Right lobe of liver (tissue), 6 donors: ENCODE measurements at regions not wholly inside any gene's neighbourhood (a gene's known extent, or its start where the extent isn't known, plus 50 kb on each side); places are given as distances from the start of the nearest gene placed in this dataset.

Source experiments
- ATAC-seq, 4 donors: fragments of 200-7000 bp; cut with Tn5 transposase; one replicate each; pipeline ENCODE4 v1.9.1; 2020; ENCODE audit warnings: mild to moderate bottlenecking in 4 of 4, moderate library complexity in 4 of 4
- DNase-seq, 3 donors: peaks; one replicate each; pipeline ENCODE4 v3.0.0-alpha.2; 2020
- H3K27ac ChIP-seq, 3 donors: fragments of 200-600 bp; one replicate each; pipeline ENCODE4 v1.8.0; 2022
- H3K27me3 ChIP-seq, 2 donors: fragments of 200-600 bp; one replicate each; pipeline ENCODE4 v1.8.0; 2022
- H3K36me3 ChIP-seq, 4 donors: fragments of 200-600 bp; sonication (generic) in 1 of 4; one replicate each; pipeline versions ENCODE4 v1.5.1 to v1.8.0; 2017 to 2022; ENCODE audit warnings: control low read depth in 1 of 4
- H3K4me1 ChIP-seq, 4 donors: fragments of 200-600 bp; sonication (generic) in 1 of 4; one replicate each; pipeline versions ENCODE4 v1.5.1 to v1.8.0; 2017 to 2022; ENCODE audit warnings: control low read depth in 1 of 4
- H3K4me3 ChIP-seq, 3 donors: fragments of 200-600 bp; one replicate each; pipeline ENCODE4 v1.8.0; 2022
- H3K9me3 ChIP-seq, 4 donors: fragments of 200-600 bp; sonication (generic) in 1 of 4; one replicate each; pipeline versions ENCODE4 v1.5.1 to v1.8.0; 2017 to 2022; ENCODE audit warnings: control low read depth in 1 of 4
- CTCF ChIP-seq, 4 donors: fragments of 200-600 bp in 3 of 4; fragments of 450-650 bp in 1 of 4; IDR thresholded peaks; one replicate each; pipeline versions ENCODE4 v1.5.1 to v1.8.0; 2016 to 2022; ENCODE audit warnings: antibody characterized with exemption in 4 of 4, mild to moderate bottlenecking in 2 of 4
- POLR2A ChIP-seq: fragments of 450-650 bp; IDR thresholded peaks from one replicate; pipeline ENCODE4 v1.6.1; 2017; ENCODE audit warnings: antibody characterized with exemption, mild to moderate bottlenecking
- WGBS: methylation state at CpG from one replicate; pipeline ENCODE4 v1.1.6; 2018; ENCODE audit warnings: low coverage, low lambda C conversion rate; ENCODE audit not compliant: insufficient coverage; ENCODE audit errors: missing lambda C conversion rate; 5-methylcytosine and 5-hydroxymethylcytosine counted together
- intact Hi-C, 2 donors: fragments of 100-400 bp; cut with DNase I; formaldehyde crosslinking; loops; one replicate each; pipeline versions ENCODE4 v1.11.2 to v1.14.1; 2022
- donor health status: DM: no; HTN: yes; CAD: no.
- donor health status: DM: no; HTN: no; CAD: no.
- donor health status: DM: no; HTN: no; CAD: no.
- donor health status: DM: no; HTN: yes; CAD: no.
- donor health status: DM: no; HTN: yes; CAD: no.

DNA sequence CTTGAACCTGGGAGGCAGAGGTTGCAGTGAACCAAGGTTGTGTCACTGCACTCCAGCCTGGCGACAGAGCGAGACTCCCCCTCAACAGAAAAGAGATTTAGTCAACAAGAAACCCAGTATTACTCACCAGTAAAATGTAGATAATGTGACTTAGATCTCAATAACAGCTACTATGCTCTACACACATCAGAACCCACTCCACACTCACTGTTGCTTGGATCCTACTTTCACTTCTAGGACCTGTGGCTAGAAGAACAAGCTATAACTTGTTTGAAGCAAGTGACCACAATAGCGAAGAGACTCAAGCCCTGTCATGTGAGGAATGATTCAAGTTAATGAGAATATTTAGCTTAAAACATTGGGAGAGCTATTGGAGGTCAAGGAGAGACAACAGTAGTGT, 100.7 kb downstream of the ANXA2 start:
- TF ChIP-seq CTCF (IDR thresholded peaks at IDR 0.05) (no peak), POLR2A (no peak)
- H3K4me3 ChIP-seq = no peak overlapping the region
- DNase-seq = no peak
- no peaks in the 10 kb centered on the region for H3K36me3 ChIP-seq
- no peaks in the 10 kb centered on the region for H3K9me3 ChIP-seq
- no peak overlapping the region for H3K27ac ChIP-seq
- H3K27me3 ChIP-seq = no peaks in the 10 kb centered on the region
- ATAC-seq = no peak
- 82% methylated on average over 3 of the region's 3 CpGs for WGBS
- intact Hi-C loops = no loop called here
- no peaks in the 10 kb centered on the region for H3K4me1 ChIP-seq
